IPS-20b (cell line): ENCODE measurements at regions not wholly inside any gene's neighbourhood (a gene's known extent, or its start where the extent isn't known, plus 50 kb on each side); places are given as distances from the start of the nearest gene placed in this dataset.
"Not testable (repeated sequence)": the region's sequence is repeated elsewhere in the genome, so short reads cannot be mapped to it uniquely, and the experiment has no call there.

Source experiments
- H3K27ac ChIP-seq: one replicate; pipeline ENCODE4 v1.5.1; 2013; ENCODE audit warnings: low read length
- H3K27me3 ChIP-seq: 2 replicates; pipeline ENCODE4 v1.6.1; 2013; ENCODE audit warnings: mild to moderate bottlenecking, low read length, inconsistent platforms; ENCODE audit not compliant: insufficient read depth
- H3K36me3 ChIP-seq: 2 replicates; pipeline ENCODE4 v1.6.1; 2013; ENCODE audit warnings: low read depth, mild to moderate bottlenecking, inconsistent platforms, low read length, moderate library complexity; ENCODE audit not compliant: insufficient read depth
- H3K4me1 ChIP-seq: 2 replicates; pipeline ENCODE4 v1.6.1; 2013; ENCODE audit warnings: mild to moderate bottlenecking, control low read depth, inconsistent platforms, low read length, moderate library complexity; ENCODE audit not compliant: insufficient read depth
- H3K4me3 ChIP-seq: 2 replicates; pipeline ENCODE4 v1.5.1; 2013; ENCODE audit warnings: mild to moderate bottlenecking, low read length, inconsistent platforms
- H3K9ac ChIP-seq: 2 replicates; pipeline ENCODE4 v1.6.1; 2013; ENCODE audit warnings: low read depth, mild to moderate bottlenecking, inconsistent platforms, low read length, moderate library complexity
- H3K9me3 ChIP-seq: 2 replicates; pipeline ENCODE4 v1.6.1; 2013; ENCODE audit warnings: mild to moderate bottlenecking, low read depth, low read length, inconsistent platforms; ENCODE audit not compliant: insufficient read depth

DNA sequence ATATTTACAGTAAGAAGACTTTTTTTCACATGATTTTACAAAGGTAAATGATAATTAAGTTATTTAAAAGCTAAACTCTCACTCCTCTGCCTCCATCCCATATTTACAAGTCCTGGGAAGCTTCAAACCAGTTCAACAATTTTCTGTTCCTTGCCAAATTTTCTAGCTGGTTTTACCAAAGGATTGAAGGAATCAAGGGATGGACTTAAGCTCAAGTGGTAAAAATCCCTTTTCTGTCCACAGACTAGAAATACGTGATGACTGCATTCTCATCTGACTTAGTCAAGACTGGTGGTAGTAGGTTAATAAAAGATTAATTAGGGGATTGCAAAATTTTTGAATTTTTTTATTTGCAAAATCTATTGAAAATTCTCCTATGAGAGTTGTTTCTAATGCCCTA lies 297.3 kb downstream of the MTX2 start:
- Histone ChIP-seq H3K36me3 (no peaks in the 10 kb centered on the region), H3K9ac (no peak overlapping the region), H3K9me3 (no peaks in the 10 kb centered on the region), H3K27ac (no peak overlapping the region), H3K4me1 (no peaks in the 10 kb centered on the region), H3K27me3 (no peaks in the 10 kb centered on the region; the same call in 1 of the 2 replicates), H3K4me3 (no peak overlapping the region)

DNA sequence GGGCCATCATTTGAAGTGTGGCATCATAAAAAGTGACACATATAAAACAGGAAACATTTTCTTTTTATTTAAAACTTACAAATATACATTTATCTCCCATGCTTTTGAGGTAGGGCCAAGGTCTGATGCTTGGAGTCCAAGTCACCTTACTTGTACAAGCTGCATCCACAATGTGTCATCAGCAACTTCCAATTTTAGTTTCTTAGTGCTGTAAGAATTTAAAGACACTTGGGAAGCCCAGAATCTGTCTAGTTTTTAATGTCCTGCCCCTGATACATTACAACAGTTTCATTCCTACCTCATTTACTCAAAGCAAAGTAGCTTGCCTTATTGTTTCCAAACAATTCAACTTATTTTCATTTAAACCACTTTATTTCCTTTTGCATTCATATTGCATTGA lies 297.7 kb downstream of the MTX2 start:
- no peak overlapping the region for H3K27ac ChIP-seq
- no peak overlapping the region for H3K4me3 ChIP-seq
- no peaks in the 10 kb centered on the region; the same call in 1 of the 2 replicates for H3K27me3 ChIP-seq
- no peak overlapping the region for H3K9ac ChIP-seq
- H3K4me1 ChIP-seq, result no peaks in the 10 kb centered on the region
- no peaks in the 10 kb centered on the region for H3K9me3 ChIP-seq
- H3K36me3 ChIP-seq, result no peaks in the 10 kb centered on the region

DNA sequence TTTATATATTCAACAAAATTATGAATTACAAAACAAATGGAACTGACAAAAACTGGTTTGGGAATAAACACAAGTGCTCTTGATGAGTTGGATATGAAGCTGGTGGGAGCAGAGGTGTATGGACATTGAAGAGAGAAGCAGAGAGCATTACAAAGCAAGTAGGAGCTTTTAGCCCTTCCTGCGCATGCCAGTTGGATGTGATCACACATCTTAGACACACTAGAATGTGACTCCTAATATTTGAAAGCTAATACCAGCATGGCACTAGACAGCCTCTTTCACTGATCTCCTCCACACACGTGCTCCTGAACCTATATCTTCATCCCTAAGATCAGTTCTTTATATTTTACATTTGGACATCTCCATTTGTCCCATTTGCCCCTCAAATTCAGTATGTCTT lies 298.1 kb downstream of the MTX2 start:
- Histone ChIP-seq H3K4me1 (no peaks in the 10 kb centered on the region), H3K4me3 (no peak overlapping the region), H3K27me3 (no peaks in the 10 kb centered on the region), H3K36me3 (no peaks in the 10 kb centered on the region), H3K27ac (no peak overlapping the region), H3K9me3 (no peaks in the 10 kb centered on the region), H3K9ac (no peak overlapping the region)

DNA sequence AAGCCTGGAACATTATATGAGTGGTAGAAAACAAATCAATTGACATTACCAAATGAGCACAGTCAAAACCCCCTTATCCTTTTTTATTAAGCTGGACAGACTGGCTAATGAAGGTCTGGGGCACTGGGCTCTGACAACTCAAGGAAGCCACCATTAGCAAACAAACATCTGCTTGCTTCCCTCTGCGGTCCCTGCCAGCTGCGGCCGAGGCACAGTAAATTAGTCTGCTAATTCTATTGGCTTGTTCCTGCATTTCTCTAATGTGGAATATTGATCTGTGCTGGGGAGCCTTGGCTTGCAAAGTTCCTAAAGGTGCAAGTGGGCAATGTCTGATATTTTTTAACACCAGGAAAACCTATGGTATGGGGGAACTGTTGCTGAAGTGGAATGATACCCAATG lies 300.3 kb downstream of the MTX2 start:
- no peaks in the 10 kb centered on the region for H3K9me3 ChIP-seq
- no peaks in the 10 kb centered on the region for H3K4me1 ChIP-seq
- no peaks in the 10 kb centered on the region for H3K36me3 ChIP-seq
- H3K27me3 ChIP-seq, result no peaks in the 10 kb centered on the region
- no peak overlapping the region for H3K4me3 ChIP-seq
- no peak overlapping the region for H3K27ac ChIP-seq
- H3K9ac ChIP-seq, result no peak overlapping the region

DNA sequence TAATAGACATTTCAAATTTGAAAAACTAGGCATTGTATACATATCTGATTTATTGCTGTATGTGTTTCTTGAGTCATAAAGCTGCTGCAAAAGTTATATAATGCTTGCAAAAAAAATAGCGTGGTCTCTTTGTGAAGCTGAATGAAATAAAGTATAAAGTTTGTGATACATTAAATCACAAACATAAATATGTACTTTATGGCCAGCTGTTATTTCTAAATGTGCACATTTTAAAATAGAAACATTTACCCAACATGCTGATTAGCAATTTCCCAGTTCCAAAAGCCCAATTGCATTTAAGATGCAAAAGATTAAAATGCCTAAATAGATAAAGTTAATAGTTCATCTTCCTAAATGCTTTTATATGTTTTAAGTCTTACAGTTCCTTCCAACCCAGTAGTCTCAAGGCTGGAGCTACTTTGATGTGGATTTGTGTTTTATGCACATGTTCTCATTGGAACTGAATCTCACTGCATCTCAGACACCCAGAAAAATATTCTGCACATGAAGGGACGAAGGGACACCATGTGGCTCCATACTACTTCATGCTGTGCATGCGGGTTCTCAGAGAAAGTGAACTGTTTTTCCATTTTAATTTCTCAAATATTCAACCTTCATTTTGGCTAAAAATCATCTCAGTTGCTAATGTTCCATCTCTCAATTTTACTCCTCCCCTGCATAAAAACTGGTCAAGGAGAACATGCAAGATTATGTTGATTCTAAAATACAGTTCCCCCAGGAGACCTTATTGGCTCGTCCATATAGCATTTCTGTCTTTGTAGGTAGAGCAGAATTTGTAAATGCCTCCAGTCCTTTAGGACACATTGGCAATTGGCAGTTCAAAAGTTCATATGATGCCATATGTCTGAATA lies 304.6 kb downstream of the MTX2 start:
- no peak overlapping the region for H3K27ac ChIP-seq
- no peak overlapping the region for H3K4me3 ChIP-seq
- no peaks in the 10 kb centered on the region for H3K4me1 ChIP-seq
- no peaks in the 10 kb centered on the region for H3K36me3 ChIP-seq
- H3K9ac ChIP-seq, result no peak overlapping the region
- no peaks in the 10 kb centered on the region for H3K9me3 ChIP-seq
- H3K27me3 ChIP-seq, result no peaks in the 10 kb centered on the region

DNA sequence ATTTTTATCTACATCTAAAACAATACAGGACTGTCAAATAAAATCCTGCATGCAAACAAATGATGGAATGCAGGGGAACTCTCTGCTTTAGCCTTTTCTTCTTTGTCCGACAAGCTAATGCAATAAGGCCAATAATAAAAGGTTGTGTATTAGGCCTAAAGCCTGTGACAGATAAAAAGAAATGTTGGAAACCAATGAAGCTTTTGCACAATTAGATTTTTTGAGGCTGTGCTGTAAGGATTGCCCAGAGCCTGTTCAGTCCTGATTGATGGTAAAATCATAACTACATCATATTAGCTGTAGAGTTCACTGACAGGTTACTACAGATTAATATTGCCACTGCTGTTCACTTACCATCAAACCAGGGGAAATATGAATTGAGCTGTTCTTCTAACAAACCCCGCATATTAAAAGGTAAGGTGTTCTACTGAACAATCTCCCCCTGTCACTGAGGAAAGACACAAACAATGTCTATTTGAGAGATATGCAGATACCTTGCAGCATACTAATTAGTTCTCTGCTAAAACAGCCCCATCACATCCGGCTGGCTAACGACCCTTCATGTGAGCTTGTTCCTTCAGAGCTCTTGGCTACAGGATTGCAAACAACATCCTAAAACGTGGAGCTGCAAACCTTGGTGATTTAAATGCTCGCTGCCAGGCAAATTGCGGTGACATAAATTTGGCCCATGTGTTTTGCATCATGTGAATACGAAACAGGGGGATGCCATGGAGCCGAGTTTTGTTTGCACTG lies 305.4 kb downstream of the MTX2 start:
- no peaks in the 10 kb centered on the region for H3K4me1 ChIP-seq
- no peaks in the 10 kb centered on the region for H3K9me3 ChIP-seq
- H3K4me3 ChIP-seq, result no peak overlapping the region
- no peaks in the 10 kb centered on the region for H3K36me3 ChIP-seq
- H3K27ac ChIP-seq, result no peak overlapping the region
- no peak overlapping the region for H3K9ac ChIP-seq
- no peaks in the 10 kb centered on the region for H3K27me3 ChIP-seq

DNA sequence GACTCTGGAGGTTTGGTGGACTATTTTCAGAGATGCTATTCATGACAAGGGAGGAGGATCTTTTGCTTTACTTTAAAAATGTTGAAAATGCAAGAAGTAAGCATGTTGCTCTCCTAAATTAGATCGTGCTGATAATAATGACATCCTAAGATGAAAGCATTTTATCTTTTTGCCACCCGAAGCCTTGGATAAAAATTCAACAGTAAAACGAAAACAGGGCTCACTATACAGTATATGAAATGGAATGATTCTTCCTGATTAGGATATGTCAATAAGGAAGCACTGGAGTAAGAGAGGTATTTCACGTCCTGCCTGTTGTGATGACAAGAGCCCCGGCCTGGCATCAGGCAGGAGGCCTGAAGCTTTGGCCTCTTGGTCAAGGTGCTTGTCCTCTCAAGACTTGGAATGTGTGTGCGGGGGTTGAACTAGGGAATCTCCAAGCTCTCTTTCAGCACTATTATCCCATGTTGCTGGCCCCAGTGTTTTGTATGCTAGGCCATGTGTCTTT lies 306.0 kb downstream of the MTX2 start:
- H3K36me3 ChIP-seq, result no peaks in the 10 kb centered on the region
- H3K4me1 ChIP-seq, result no peaks in the 10 kb centered on the region
- H3K9me3 ChIP-seq, result no peaks in the 10 kb centered on the region
- H3K27ac ChIP-seq, result no peak overlapping the region
- no peak overlapping the region for H3K4me3 ChIP-seq
- no peaks in the 10 kb centered on the region for H3K27me3 ChIP-seq
- H3K9ac ChIP-seq, result no peak overlapping the region

DNA sequence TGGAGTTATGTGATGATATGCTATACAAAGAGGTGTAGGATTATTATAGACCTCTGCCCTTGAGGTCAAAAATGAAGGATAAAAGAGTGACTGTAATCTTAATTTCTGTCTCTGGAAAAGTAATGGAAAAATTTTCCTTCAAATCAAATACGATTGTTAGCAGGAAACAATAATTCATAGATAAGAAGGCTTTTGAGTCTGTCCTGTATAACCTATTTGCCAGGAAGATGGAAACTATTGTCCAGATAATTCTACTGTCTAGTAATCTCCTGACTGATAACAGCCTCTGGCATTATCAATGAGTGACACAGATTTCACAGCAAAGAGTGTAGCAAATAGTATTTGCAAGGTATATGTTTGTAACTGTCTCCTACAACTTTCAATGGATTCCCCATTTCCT lies 307.8 kb downstream of the MTX2 start:
- no peak overlapping the region for H3K4me3 ChIP-seq
- H3K9me3 ChIP-seq, result no peaks in the 10 kb centered on the region
- H3K27me3 ChIP-seq, result no peaks in the 10 kb centered on the region
- H3K27ac ChIP-seq, result no peak overlapping the region
- no peaks in the 10 kb centered on the region for H3K4me1 ChIP-seq
- H3K9ac ChIP-seq, result no peak overlapping the region
- no peaks in the 10 kb centered on the region for H3K36me3 ChIP-seq

DNA sequence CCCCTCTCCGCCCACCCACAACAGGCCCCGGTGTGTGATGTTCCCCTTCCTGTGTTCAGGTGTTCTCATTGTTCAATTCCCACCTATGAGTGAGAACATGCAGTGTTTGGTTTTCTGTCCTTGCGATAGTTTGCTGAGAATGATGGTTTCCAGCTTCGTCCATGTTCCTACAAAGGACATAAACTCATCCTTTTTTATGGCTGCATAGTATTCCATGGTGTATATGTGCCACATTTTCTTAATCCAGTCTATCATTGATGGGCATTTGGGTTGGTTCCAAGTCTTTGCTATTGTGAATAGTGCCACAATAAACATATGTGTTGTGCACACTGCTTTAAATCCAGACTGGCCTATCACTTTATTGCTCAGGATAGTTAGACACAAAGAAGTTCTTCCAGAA lies 309.1 kb downstream of the MTX2 start:
- H3K9me3 ChIP-seq, H3K27me3 ChIP-seq, H3K4me3 ChIP-seq, H3K27ac ChIP-seq, H3K4me1 ChIP-seq, H3K9ac ChIP-seq, H3K36me3 ChIP-seq: not testable (repeated sequence)

DNA sequence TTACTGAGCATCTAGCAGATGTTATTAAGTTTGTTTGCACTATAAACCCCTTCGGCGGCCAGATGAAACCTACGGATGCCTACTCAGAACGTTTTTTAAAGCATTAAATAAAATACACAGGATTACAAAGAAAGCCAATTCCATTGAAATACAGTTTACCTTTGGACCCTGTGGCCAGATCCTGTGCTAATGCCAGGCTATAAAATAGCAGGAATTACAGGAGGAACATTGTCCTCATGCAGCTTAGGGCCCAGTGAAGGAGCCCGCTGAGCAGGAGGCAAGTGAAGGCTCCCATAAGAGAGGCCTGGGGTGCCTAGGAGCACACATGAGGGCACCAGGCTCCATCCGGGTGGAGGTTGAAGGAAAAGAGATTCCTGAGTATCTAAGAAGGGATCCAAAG lies 310.4 kb downstream of the MTX2 start:
- Histone ChIP-seq H3K4me3 (no peak overlapping the region), H3K4me1 (no peaks in the 10 kb centered on the region)

DNA sequence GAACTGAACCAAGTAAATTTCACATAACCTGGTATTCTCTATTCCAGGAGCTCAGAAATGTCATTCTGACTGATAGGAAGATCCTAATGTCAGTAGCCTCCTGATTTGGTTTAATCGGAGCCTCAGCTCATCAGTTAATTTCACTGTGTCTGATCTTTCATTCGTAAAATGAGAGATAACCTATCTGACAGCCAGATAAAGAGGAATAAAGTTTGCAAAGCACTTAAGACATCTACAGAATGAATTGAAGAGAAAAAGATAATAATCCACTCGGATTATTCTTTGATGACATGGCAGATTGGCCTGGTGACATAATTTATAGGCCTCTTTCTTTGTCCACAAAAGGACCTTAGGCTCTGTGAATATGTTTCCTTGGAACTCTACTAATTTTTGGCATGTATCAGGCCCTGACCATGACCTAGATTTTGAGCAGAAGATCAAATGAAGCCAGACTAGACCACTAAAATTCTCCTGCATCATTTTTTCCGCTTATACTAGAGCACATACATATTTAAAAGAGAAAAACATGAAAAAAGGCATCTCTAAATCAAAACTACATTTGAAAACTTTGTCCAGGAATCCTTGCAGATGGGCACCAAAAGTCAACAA lies 312.4 kb downstream of the MTX2 start:
- Histone ChIP-seq H3K36me3 (no peaks in the 10 kb centered on the region), H3K27me3 (no peaks in the 10 kb centered on the region), H3K9me3 (no peaks in the 10 kb centered on the region), H3K4me3 (no peak overlapping the region), H3K4me1 (0 out of 2 replicates have a peak, but pooled peaks cover 3% of the 10 kb centered on the region), H3K9ac (no peak overlapping the region), H3K27ac (no peak overlapping the region)

More for the DNA sequence above, 310.4 kb downstream of the MTX2 start:
- no peaks in the 10 kb centered on the region for H3K9me3 ChIP-seq
- H3K27me3 ChIP-seq, result no peaks in the 10 kb centered on the region
- H3K27ac ChIP-seq, result no peak overlapping the region
- no peaks in the 10 kb centered on the region for H3K36me3 ChIP-seq
- H3K9ac ChIP-seq, result no peak overlapping the region
